A549 (cell line): ENCODE measurements at regions not wholly inside any gene's neighbourhood (a gene's known extent, or its start where the extent isn't known, plus 50 kb on each side); places are given as distances from the start of the nearest gene placed in this dataset.

Experiments
- ATAC-seq, 2 experiments: fragments of 200-7000 bp in 1 of 2; fragments of >200 bp in 1 of 2; cut with Nextera tagmentation in 1 of 2; cut with Tn5 transposase in 1 of 2; 3 replicates each; pipeline versions ENCODE4 v1.8.0 to v1.9.1; 2018 to 2020; ENCODE audit warnings: mild to moderate bottlenecking in 1 of 2, moderate library complexity in 1 of 2
- CTCF ChIA-PET: fragments of 300-600 bp; sonication (Branson Sonifier 250); formaldehyde crosslinking; extraction: SDS; loops from one replicate; lab custom pipeline; 2021; ENCODE audit warnings: antibody characterized with exemption, inconsistent platforms; lab: Yijun Ruan, JAX
- POLR2A ChIA-PET: fragments of 350-600 bp; formaldehyde crosslinking; extraction: SDS; loops from one replicate; lab custom pipeline; 2021; ENCODE audit warnings: antibody characterized with exemption, inconsistent platforms; lab: Yijun Ruan, JAX
- DNase-seq, 2 experiments: peaks; one replicate each; pipeline versions ENCODE4 v3.0.0 to v3.0.0-alpha.2; 2011 to 2016; ENCODE audit warnings: low read depth in 1 of 2, low spot score in 1 of 2
- FAIRE-seq: peaks from 2 replicates; lab custom pipeline; 2011; peaks lifted over from hg19 to GRCh38; lab: Jason Lieb, UNC
- H3K27ac ChIP-seq, 2 experiments: fragments of >200 bp; sonication (Bioruptor Twin); formaldehyde crosslinking; 3 replicates each; pipeline ENCODE4 v1.5.1; 2016 to 2017
- H3K4me1 ChIP-seq: fragments of >200 bp; sonication (Bioruptor Twin); formaldehyde crosslinking; 3 replicates; pipeline ENCODE4 v1.6.1; 2016
- H3K4me2 ChIP-seq: fragments of >200 bp; sonication (Bioruptor Twin); formaldehyde crosslinking; 3 replicates; pipeline ENCODE4 v1.6.1; 2016
- H3K4me3 ChIP-seq: fragments of >200 bp; sonication (Bioruptor Twin); formaldehyde crosslinking; 3 replicates; pipeline ENCODE4 v1.5.1; 2016
- H3K9me3 ChIP-seq: fragments of >200 bp; sonication (Bioruptor Twin); formaldehyde crosslinking; 3 replicates; pipeline ENCODE4 v1.6.1; 2016
- BHLHE40 ChIP-seq: IDR thresholded peaks from 2 replicates; pipeline ENCODE4 v1.6.1; 2012; ENCODE audit warnings: low read depth, low read length, inconsistent platforms
- CBX8 ChIP-seq: fragments of 200-600 bp; sonication (generic); IDR thresholded peaks from 2 replicates; pipeline ENCODE4 v1.6.1; 2016
- CHD4 ChIP-seq: fragments of 200-600 bp; sonication (generic); IDR thresholded peaks from 2 replicates; pipeline ENCODE4 v1.6.1; 2016; ENCODE audit warnings: antibody characterized with exemption, mild to moderate bottlenecking, borderline replicate concordance
- EHF ChIP-seq: fragments of 250-450 bp; sonication (Bioruptor Pico); IDR thresholded peaks from 2 replicates; pipeline ENCODE4 v1.5.0; 2020; ENCODE audit warnings: mild to moderate bottlenecking
- EHMT2 ChIP-seq: fragments of 200-600 bp; sonication (generic); IDR thresholded peaks from 2 replicates; pipeline ENCODE4 v1.6.1; 2016; ENCODE audit warnings: antibody characterized with exemption, low read depth, mild to moderate bottlenecking, moderate library complexity
- ESRRA ChIP-seq: fragments of 150-350 bp; IDR thresholded peaks from 2 replicates; pipeline ENCODE4 v1.6.1; 2014; ENCODE audit warnings: mild to moderate bottlenecking, low read length, borderline replicate concordance
- FOSL2 ChIP-seq, 2 experiments: fragments of 450-650 bp in 1 of 2; fragments of >200 bp in 1 of 2; sonication (Bioruptor Twin) in 1 of 2; formaldehyde crosslinking; IDR thresholded peaks; 2 replicates each; pipeline versions ENCODE4 v1.5.0 to v1.6.1; 2016 to 2020; ENCODE audit warnings: mild to moderate bottlenecking in 1 of 2, moderate library complexity in 1 of 2
- FOXS1 ChIP-seq: fragments of 250-450 bp; sonication (Bioruptor Pico); IDR thresholded peaks from 2 replicates; pipeline ENCODE4 v1.5.0; 2020; ENCODE audit warnings: mild to moderate bottlenecking, moderate library complexity
- HEYL ChIP-seq: fragments of 250-450 bp; sonication (Bioruptor Pico); IDR thresholded peaks from 2 replicates; pipeline ENCODE4 v1.8.0; 2021; ENCODE audit warnings: mild to moderate bottlenecking, moderate library complexity
- MAFK ChIP-seq: fragments of 450-650 bp; IDR thresholded peaks from 2 replicates; pipeline ENCODE4 v1.6.1; 2014; ENCODE audit not compliant: partially characterized antibody
- NPAS2 ChIP-seq: fragments of 250-450 bp; sonication (Bioruptor Pico); IDR thresholded peaks from 2 replicates; pipeline ENCODE4 v1.8.0; 2022; ENCODE audit warnings: mild to moderate bottlenecking, moderate library complexity, borderline replicate concordance
- PHF8 ChIP-seq: fragments of 200-600 bp; sonication (generic); IDR thresholded peaks from 2 replicates; pipeline ENCODE4 v1.6.1; 2016; ENCODE audit warnings: low read depth, mild to moderate bottlenecking, antibody characterized with exemption, moderate library complexity, borderline replicate concordance
- RARB ChIP-seq: fragments of 250-450 bp; sonication (Bioruptor Pico); IDR thresholded peaks from 2 replicates; pipeline ENCODE4 v1.8.0; 2021; ENCODE audit warnings: mild to moderate bottlenecking, moderate library complexity
- RFX5 ChIP-seq: fragments of 450-650 bp; IDR thresholded peaks from 2 replicates; pipeline ENCODE4 v1.7.1; 2014; ENCODE audit warnings: antibody characterized with exemption, mild to moderate bottlenecking, moderate library complexity
- ZC3H11A ChIP-seq: fragments of 450-650 bp; IDR thresholded peaks from 2 replicates; pipeline ENCODE4 v1.6.1; 2014; ENCODE audit warnings: antibody characterized with exemption, mild to moderate bottlenecking
- ZNF302 ChIP-seq: fragments of 250-450 bp; sonication (Bioruptor Pico); IDR thresholded peaks from 2 replicates; pipeline ENCODE4 v1.9.0; 2021; ENCODE audit warnings: inconsistent platforms, mild to moderate bottlenecking, moderate library complexity
- ZSCAN20 ChIP-seq: fragments of 250-450 bp; sonication (Bioruptor Pico); IDR thresholded peaks from 2 replicates; pipeline ENCODE4 v1.8.0; 2022; ENCODE audit warnings: mild to moderate bottlenecking, moderate library complexity
- WGBS: methylation state at CpG from one replicate; pipeline ENCODE4 v1.1.6; 2017; ENCODE audit errors: missing lambda C conversion rate; 5-methylcytosine and 5-hydroxymethylcytosine counted together
- TF ChIP-seq, protein P1 (sequence below): IDR thresholded peaks from 2 replicates; pipeline ENCODE4 v1.6.1; 2012
- TF ChIP-seq, protein P2 (sequence below): IDR thresholded peaks from 2 replicates; pipeline ENCODE4 v1.6.1; 2012; ENCODE audit warnings: low read depth, borderline replicate concordance
- TF ChIP-seq, protein P3 (sequence below): fragments of >200 bp; sonication (Bioruptor Twin); formaldehyde crosslinking; IDR thresholded peaks from 3 replicates; pipeline ENCODE4 v1.6.1; 2016
- TF ChIP-seq, protein P4 (sequence below): fragments of 150-350 bp; IDR thresholded peaks from 2 replicates; pipeline ENCODE4 v1.6.1; 2014; ENCODE audit warnings: low read depth, mild to moderate bottlenecking, low read length

DNA sequence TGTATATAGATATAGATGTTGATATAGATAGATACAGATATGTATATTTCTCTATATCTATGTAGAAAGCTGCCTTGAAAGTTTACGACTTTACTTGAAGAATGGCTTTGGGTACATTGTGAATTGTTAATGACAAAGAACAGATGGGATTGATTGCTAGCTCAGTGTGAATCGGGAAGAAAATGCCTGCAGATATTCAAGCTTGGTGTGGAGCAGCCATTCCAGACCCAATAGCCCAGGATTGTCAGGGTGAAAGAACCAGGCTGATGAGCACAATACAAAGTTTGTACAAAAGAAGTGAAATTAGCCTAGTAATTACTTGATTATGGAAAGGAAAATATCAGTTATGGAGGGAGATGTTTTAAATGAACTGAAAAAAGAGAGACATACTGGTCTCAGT lies 946.2 kb downstream of the STPG2 start:
- no peak for FAIRE-seq
- Histone ChIP-seq H3K4me1 (no peaks in the 10 kb centered on the region), H3K27ac (no peak overlapping the region), H3K4me2 (no peak overlapping the region), H3K9me3 (no peaks in the 10 kb centered on the region), H3K4me3 (no peak overlapping the region)
- no peak for ATAC-seq
- TF ChIP-seq NPAS2 (CRISPR knock-in tag) (no peak), ZSCAN20 (no peak), FOXS1 (CRISPR knock-in tag) (no peak), BHLHE40 (no peak), EHMT2 (no peak), ESRRA (no peak), ZC3H11A (no peak), EHF (CRISPR knock-in tag) (no peak), CBX8 (no peak), PHF8 (no peak)
- TF ChIP-seq, protein P1, sequence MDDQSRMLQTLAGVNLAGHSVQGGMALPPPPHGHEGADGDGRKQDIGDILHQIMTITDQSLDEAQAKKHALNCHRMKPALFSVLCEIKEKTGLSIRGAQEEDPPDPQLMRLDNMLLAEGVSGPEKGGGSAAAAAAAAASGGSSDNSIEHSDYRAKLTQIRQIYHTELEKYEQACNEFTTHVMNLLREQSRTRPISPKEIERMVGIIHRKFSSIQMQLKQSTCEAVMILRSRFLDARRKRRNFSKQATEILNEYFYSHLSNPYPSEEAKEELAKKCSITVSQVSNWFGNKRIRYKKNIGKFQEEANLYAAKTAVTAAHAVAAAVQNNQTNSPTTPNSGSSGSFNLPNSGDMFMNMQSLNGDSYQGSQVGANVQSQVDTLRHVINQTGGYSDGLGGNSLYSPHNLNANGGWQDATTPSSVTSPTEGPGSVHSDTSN: no peak
- TF ChIP-seq, protein P2, sequence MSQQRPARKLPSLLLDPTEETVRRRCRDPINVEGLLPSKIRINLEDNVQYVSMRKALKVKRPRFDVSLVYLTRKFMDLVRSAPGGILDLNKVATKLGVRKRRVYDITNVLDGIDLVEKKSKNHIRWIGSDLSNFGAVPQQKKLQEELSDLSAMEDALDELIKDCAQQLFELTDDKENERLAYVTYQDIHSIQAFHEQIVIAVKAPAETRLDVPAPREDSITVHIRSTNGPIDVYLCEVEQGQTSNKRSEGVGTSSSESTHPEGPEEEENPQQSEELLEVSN: no peak
- TF ChIP-seq, protein P3, sequence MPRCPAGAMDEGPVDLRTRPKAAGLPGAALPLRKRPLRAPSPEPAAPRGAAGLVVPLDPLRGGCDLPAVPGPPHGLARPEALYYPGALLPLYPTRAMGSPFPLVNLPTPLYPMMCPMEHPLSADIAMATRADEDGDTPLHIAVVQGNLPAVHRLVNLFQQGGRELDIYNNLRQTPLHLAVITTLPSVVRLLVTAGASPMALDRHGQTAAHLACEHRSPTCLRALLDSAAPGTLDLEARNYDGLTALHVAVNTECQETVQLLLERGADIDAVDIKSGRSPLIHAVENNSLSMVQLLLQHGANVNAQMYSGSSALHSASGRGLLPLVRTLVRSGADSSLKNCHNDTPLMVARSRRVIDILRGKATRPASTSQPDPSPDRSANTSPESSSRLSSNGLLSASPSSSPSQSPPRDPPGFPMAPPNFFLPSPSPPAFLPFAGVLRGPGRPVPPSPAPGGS: no peak
- WGBS: 22% methylated on average over 2 of the region's 2 CpGs
- no peak for DNase-seq
- ChIA-PET POLR2A (no interaction called here), CTCF (no interaction called here)

DNA sequence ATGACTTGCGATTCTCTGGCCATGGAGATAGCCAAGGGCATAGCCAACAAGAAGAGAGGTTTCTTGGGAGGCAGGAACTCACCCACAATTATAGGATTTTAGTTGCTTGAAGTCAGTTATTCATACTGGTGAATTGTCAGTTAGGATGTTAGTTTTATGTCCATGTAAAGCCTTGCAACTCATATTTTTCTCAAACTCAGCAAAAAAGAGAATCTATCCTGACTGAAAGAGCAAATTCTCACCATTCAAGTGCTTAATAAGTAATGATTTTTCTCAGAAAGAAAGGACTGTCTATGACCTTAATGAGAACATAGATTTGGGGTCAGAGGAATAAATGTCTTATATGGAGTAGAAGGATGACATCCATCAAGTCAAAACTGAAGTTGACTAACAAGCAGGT lies 934.5 kb downstream of the STPG2 start:
- FAIRE-seq: no peak
- H3K27ac ChIP-seq: no peak overlapping the region
- H3K4me2 ChIP-seq: no peak overlapping the region
- H3K4me3 ChIP-seq: no peak overlapping the region
- H3K4me1 ChIP-seq: no peaks in the 10 kb centered on the region
- TF ChIP-seq CHD4 (no peak), MAFK (peak; percentile 43)
- DNase-seq: no peak
- ChIA-PET CTCF (no interaction called here), POLR2A (no interaction called here)
- ATAC-seq: no peak
- no peaks in the 10 kb centered on the region for H3K9me3 ChIP-seq
- WGBS: 5% methylated on average over 1 of the region's 1 CpG

DNA sequence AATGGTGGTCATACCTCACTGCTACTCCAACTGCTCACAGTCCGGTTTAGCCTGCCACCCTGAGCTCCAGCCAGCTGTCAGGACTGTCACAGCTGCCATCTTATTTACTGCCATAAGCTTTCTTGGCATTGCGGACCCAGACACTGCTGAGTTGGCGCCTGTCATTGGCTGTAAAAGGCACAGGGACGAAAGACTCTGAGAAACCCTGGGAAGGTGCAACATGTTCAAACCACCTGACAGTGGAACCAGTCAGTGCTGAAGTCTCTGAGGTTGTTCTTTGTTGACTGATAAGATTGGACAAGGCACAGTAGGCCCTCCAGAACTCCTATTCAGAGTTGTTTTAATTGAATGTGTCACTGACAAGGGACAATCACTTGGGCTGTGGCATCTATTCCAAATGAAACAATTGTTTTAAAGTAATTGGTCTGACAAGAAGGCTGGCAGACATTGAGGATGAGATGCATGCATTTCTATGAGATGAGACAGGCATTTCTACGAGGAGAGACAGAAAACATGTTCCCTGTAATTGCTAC lies 927.8 kb downstream of the STPG2 start:
- ChIA-PET POLR2A (no interaction called here), CTCF (no interaction called here)
- H3K4me3 ChIP-seq: no peak overlapping the region
- 14% methylated on average over 5 of the region's 5 CpGs for WGBS
- ATAC-seq (no peak), DNase-seq (no peak), FAIRE-seq (no peak)
- H3K9me3 ChIP-seq: no peaks in the 10 kb centered on the region
- no peak for TF ChIP-seq FOSL2 (IDR thresholded peaks at IDR 0.05)
- TF ChIP-seq FOSL2 (CRISPR knock-in tag; IDR thresholded peaks at IDR 0.05): no peak
- no peak for TF ChIP-seq RARB (CRISPR knock-in tag)
- no peak for TF ChIP-seq HEYL (CRISPR knock-in tag)
- TF ChIP-seq RFX5: no peak
- TF ChIP-seq, protein P4, sequence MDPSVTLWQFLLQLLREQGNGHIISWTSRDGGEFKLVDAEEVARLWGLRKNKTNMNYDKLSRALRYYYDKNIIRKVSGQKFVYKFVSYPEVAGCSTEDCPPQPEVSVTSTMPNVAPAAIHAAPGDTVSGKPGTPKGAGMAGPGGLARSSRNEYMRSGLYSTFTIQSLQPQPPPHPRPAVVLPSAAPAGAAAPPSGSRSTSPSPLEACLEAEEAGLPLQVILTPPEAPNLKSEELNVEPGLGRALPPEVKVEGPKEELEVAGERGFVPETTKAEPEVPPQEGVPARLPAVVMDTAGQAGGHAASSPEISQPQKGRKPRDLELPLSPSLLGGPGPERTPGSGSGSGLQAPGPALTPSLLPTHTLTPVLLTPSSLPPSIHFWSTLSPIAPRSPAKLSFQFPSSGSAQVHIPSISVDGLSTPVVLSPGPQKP: no peak
- TF ChIP-seq, protein P3: no peak
- TF ChIP-seq ZNF302: no peak
- H3K4me1 ChIP-seq: no peaks in the 10 kb centered on the region
- no peak overlapping the region for H3K27ac ChIP-seq
- H3K4me2 ChIP-seq: no peak overlapping the region
